H1 (cell line): ENCODE measurements at regions not wholly inside any gene's neighbourhood (a gene's known extent, or its start where the extent isn't known, plus 50 kb on each side); places are given as distances from the start of the nearest gene placed in this dataset.

Experiments used
- CTCF ChIA-PET: fragments of 300-600 bp; sonication (Branson Sonifier 250); formaldehyde crosslinking; loops from one replicate; lab custom pipeline; 2021; ENCODE audit not compliant: partially characterized antibody; lab: Charles Lee
- POLR2A ChIA-PET: fragments of 300-600 bp; sonication (Branson Sonifier 250); formaldehyde crosslinking; loops from one replicate; lab custom pipeline; 2021; ENCODE audit warnings: inconsistent platforms; ENCODE audit not compliant: partially characterized antibody; lab: Charles Lee
- DNase-seq, 2 experiments: peaks; one replicate each; pipeline versions ENCODE4 v3.0.0 to v3.0.0-alpha.2; 2010 to 2022; ENCODE audit warnings: low spot score in 2 of 2, low read depth in 1 of 2, mixed read lengths in 1 of 2
- FAIRE-seq: peaks from 2 replicates; lab custom pipeline; 2011; peaks lifted over from hg19 to GRCh38; lab: Jason Lieb, UNC
- H2AFZ ChIP-seq: 2 replicates; pipeline ENCODE4 v1.8.1; 2012; ENCODE audit warnings: low read length, inconsistent platforms
- H2AK5ac ChIP-seq: 2 replicates; pipeline ENCODE4 v1.6.1; 2013; ENCODE audit warnings: low read depth, low read length
- H2BK120ac ChIP-seq: replicated peaks from 2 replicates; pipeline ENCODE3; 2013; ENCODE audit warnings: low read depth, low read length, inconsistent platforms
- H2BK12ac ChIP-seq: 2 replicates; pipeline ENCODE4 v1.6.1; 2013; ENCODE audit warnings: low read depth, low read length
- H2BK15ac ChIP-seq: 2 replicates; pipeline ENCODE4 v1.6.1; 2013; ENCODE audit warnings: low read length
- H2BK20ac ChIP-seq: 2 replicates; pipeline ENCODE4 v1.6.1; 2013; ENCODE audit warnings: low read length
- H2BK5ac ChIP-seq: 2 replicates; pipeline ENCODE4 v1.6.1; 2013; ENCODE audit warnings: low read depth, low read length
- H3K14ac ChIP-seq: 2 replicates; pipeline ENCODE4 v1.6.1; 2013; ENCODE audit warnings: inconsistent platforms; ENCODE audit not compliant: insufficient read length
- H3K18ac ChIP-seq: 2 replicates; pipeline ENCODE4 v1.6.1; 2013; ENCODE audit warnings: low read length; ENCODE audit errors: extremely low read depth
- H3K23ac ChIP-seq: 2 replicates; pipeline ENCODE4 v1.6.1; 2013; ENCODE audit warnings: inconsistent platforms; ENCODE audit not compliant: insufficient read length
- H3K23me2 ChIP-seq: 2 replicates; pipeline ENCODE4 v1.6.1; 2013; ENCODE audit warnings: low read depth, low read length
- H3K27ac ChIP-seq: 2 replicates; pipeline ENCODE4 v1.6.1; 2011; ENCODE audit warnings: low read depth, low read length, inconsistent platforms
- H3K27me3 ChIP-seq, 4 experiments: replicated peaks in 1 of 4; 1 replicate in 1 of 4; 2 replicates in 3 of 4; pipeline versions ENCODE4 v1.6.1 to v1.8.1; 2011 to 2013; ENCODE audit warnings: low read length in 3 of 4, mild to moderate bottlenecking in 3 of 4, inconsistent platforms in 2 of 4, mixed read lengths in 2 of 4, moderate library complexity in 1 of 4; ENCODE audit not compliant: control insufficient read depth in 3 of 4, insufficient read depth in 3 of 4; ENCODE audit errors: extremely low read depth in 1 of 4
- H3K36me3 ChIP-seq, 4 experiments: 2 replicates each; pipeline versions ENCODE4 v1.6.1 to v1.8.1; 2011 to 2013; ENCODE audit warnings: mild to moderate bottlenecking in 4 of 4, low read length in 3 of 4, moderate library complexity in 2 of 4, control low read depth in 1 of 4, inconsistent platforms in 1 of 4; ENCODE audit not compliant: insufficient read depth in 4 of 4, control insufficient read depth in 2 of 4
- H3K4ac ChIP-seq: replicated peaks from 2 replicates; pipeline ENCODE3; 2013; ENCODE audit warnings: low read length, low read depth, mixed read lengths, inconsistent platforms; ENCODE audit not compliant: insufficient read length
- H3K4me1 ChIP-seq, 4 experiments: replicated peaks in 1 of 4; 1 replicate in 1 of 4; 2 replicates in 3 of 4; pipeline versions ENCODE4 v1.6.1 to v1.8.1; 2011 to 2013; ENCODE audit warnings: low read length in 3 of 4, inconsistent platforms in 2 of 4, mixed read lengths in 1 of 4; ENCODE audit not compliant: insufficient read depth in 4 of 4, control insufficient read depth in 3 of 4
- H3K4me2 ChIP-seq, 2 experiments: 2 replicates each; pipeline versions ENCODE4 v1.6.1 to v1.8.1; 2011 to 2013; ENCODE audit warnings: low read depth in 2 of 2, low read length in 2 of 2, control low read depth in 1 of 2, inconsistent platforms in 1 of 2, mild to moderate bottlenecking in 1 of 2; ENCODE audit not compliant: insufficient read depth in 1 of 2
- H3K4me3 ChIP-seq, 4 experiments: fragments of 200-600, 300-600 bp in 1 of 4; sonication (generic), shearing (Covaris generic), sonication (Bioruptor Twin) in 1 of 4; 2 replicates each; pipeline versions ENCODE4 v1.5.1 to v1.8.1; 2011 to 2016; ENCODE audit warnings: low read length in 4 of 4, low read depth in 3 of 4, control low read depth in 2 of 4, inconsistent platforms in 2 of 4, mild to moderate bottlenecking in 2 of 4, mixed read lengths in 1 of 4, moderate library complexity in 1 of 4; ENCODE audit not compliant: insufficient read depth in 2 of 4; ENCODE audit errors: extremely low read depth in 1 of 4
- H3K56ac ChIP-seq: replicated peaks from 2 replicates; pipeline ENCODE3; 2013; ENCODE audit warnings: low read depth, mild to moderate bottlenecking, mixed read lengths, low read length, inconsistent platforms; ENCODE audit not compliant: insufficient read length
- H3K79me1 ChIP-seq: 2 replicates; pipeline ENCODE4 v1.6.1; 2013; ENCODE audit warnings: low read depth, low read length, control low read depth
- H3K79me2 ChIP-seq, 2 experiments: 2 replicates each; pipeline versions ENCODE4 v1.6.1 to v1.8.1; 2012 to 2013; ENCODE audit warnings: low read length in 2 of 2, mild to moderate bottlenecking in 2 of 2, inconsistent platforms in 1 of 2; ENCODE audit not compliant: insufficient read depth in 2 of 2, control insufficient read depth in 1 of 2
- H3K9ac ChIP-seq, 4 experiments: replicated peaks in 1 of 4; 1 replicate in 1 of 4; 2 replicates in 3 of 4; pipeline versions ENCODE4 v1.6.1 to v1.8.1; 2011 to 2013; ENCODE audit warnings: low read depth in 3 of 4, low read length in 3 of 4, control low read depth in 2 of 4, mild to moderate bottlenecking in 2 of 4, moderate library complexity in 2 of 4, inconsistent platforms in 1 of 4; ENCODE audit errors: extremely low read depth in 1 of 4
- H3K9me3 ChIP-seq, 2 experiments: 2 replicates each; pipeline versions ENCODE4 v1.6.1 to v1.8.1; 2012 to 2013; ENCODE audit warnings: mild to moderate bottlenecking in 2 of 2, moderate library complexity in 2 of 2, control low read depth in 1 of 2, inconsistent platforms in 1 of 2, low read depth in 1 of 2, low read length in 1 of 2, mixed read lengths in 1 of 2; ENCODE audit not compliant: insufficient read depth in 2 of 2
- H4K20me1 ChIP-seq, 2 experiments: replicated peaks in 1 of 2; 2 replicates each; pipeline versions ENCODE3 to v1.8.1; 2011 to 2013; ENCODE audit warnings: inconsistent platforms in 2 of 2, low read length in 2 of 2, mild to moderate bottlenecking in 1 of 2; ENCODE audit not compliant: insufficient read depth in 2 of 2, control insufficient read depth in 1 of 2
- H4K5ac ChIP-seq: 2 replicates; pipeline ENCODE4 v1.6.1; 2013; ENCODE audit warnings: low read length, low read depth, mixed read lengths, inconsistent platforms; ENCODE audit not compliant: insufficient read length
- H4K8ac ChIP-seq: 2 replicates; pipeline ENCODE4 v1.8.0; 2013; ENCODE audit warnings: mild to moderate bottlenecking, moderate library complexity, low read length, inconsistent platforms; ENCODE audit not compliant: insufficient read depth; ENCODE audit errors: extremely low read depth
- H4K91ac ChIP-seq: replicated peaks from 2 replicates; pipeline ENCODE3; 2013; ENCODE audit warnings: low read length, mixed read lengths, inconsistent platforms; ENCODE audit not compliant: insufficient read length
- RAD21 ChIP-seq, 2 experiments: IDR thresholded peaks in 1 of 2; conservative IDR thresholded peaks in 1 of 2; 2 replicates each; pipeline ENCODE4 v1.6.1; 2011; ENCODE audit warnings: low read depth in 2 of 2, low read length in 2 of 2, improper control_type of control experiment in 1 of 2, inconsistent platforms in 1 of 2, mild to moderate bottlenecking in 1 of 2, moderate library complexity in 1 of 2
- RXRA ChIP-seq: IDR thresholded peaks from 2 replicates; pipeline ENCODE4 v1.6.1; 2011; ENCODE audit warnings: low read depth, mild to moderate bottlenecking, low read length, moderate library complexity; ENCODE audit not compliant: insufficient read depth
- YY1 ChIP-seq: IDR thresholded peaks from 2 replicates; pipeline ENCODE4 v1.6.1; 2011; ENCODE audit warnings: low read depth, mild to moderate bottlenecking, low read length
- WGBS, 2 experiments: shearing (Covaris generic) in 1 of 2; methylation state at CpG; one replicate each; pipeline versions ENCODE4 v1.1.6 to v1.1.7; 2013 to 2015; ENCODE audit warnings: low lambda C conversion rate in 2 of 2, mixed read lengths in 2 of 2, inconsistent platforms in 1 of 2, low coverage in 1 of 2, missing lambda C conversion rate in 1 of 2; ENCODE audit not compliant: insufficient replicate concordance in 2 of 2, insufficient coverage in 1 of 2, insufficient read length in 1 of 2; ENCODE audit errors: extremely low coverage in 1 of 2, missing lambda C conversion rate in 1 of 2; 5-methylcytosine and 5-hydroxymethylcytosine counted together

DNA sequence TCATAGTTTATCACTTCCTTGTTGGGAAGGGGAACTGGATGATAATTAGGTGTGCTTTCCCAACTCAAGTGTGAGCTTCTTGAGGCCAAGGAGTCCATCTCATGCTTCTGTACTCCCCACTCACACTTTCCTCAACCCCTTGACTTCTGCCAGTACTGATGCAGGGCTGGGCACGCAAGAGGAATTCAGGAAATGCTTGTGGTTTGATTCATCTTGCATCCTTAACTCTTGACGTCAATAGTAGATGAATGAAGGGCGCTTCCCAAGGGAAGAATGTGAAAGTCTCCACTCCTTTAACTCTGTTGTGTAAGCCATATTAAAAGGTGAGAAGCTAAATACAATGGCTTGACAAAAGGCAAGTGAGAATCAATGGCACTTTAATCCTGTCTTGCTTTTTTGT lies 101.8 kb downstream of the AGTR2 start:
- H2AFZ ChIP-seq, result no peak overlapping the region
- H4K20me1 ChIP-seq, result no peaks in the 10 kb centered on the region
- WGBS, 2 experiments, result 81% methylated on average over 3 of the region's 3 CpGs; no CpG with 5 or more reads in 1 of the 2 experiments
- no peak for TF ChIP-seq RXRA
- no peak for TF ChIP-seq YY1
- TF ChIP-seq RAD21 (IDR thresholded peaks at IDR 0.05 in 1 of 2, conservative IDR thresholded peaks at IDR 0.05 in 1 of 2; ENCODE audit: low read depth in 2 of 2, low read length in 2 of 2), result no peak

More for the DNA sequence above, 101.8 kb downstream of the AGTR2 start:
- H2BK5ac ChIP-seq, result no peak overlapping the region
- no peak overlapping the region for H2BK12ac ChIP-seq
- H3K79me2 ChIP-seq, result no peaks in the 10 kb centered on the region
- ChIA-PET POLR2A (no interaction called here), CTCF (no interaction called here)
- H2AK5ac ChIP-seq, result no peak overlapping the region
- no peak overlapping the region for H3K4ac ChIP-seq
- H3K4me1 ChIP-seq, result no peaks in the 10 kb centered on the region
- no peak overlapping the region for H3K27ac ChIP-seq
- H2BK20ac ChIP-seq, result no peak overlapping the region
- no peak overlapping the region for H3K14ac ChIP-seq
- H3K79me1 ChIP-seq, result no peaks in the 10 kb centered on the region
- no peak overlapping the region for H4K91ac ChIP-seq
- H3K56ac ChIP-seq, result no peak overlapping the region
- H3K4me2 ChIP-seq, result no peak overlapping the region
- H3K18ac ChIP-seq, result no peak overlapping the region
- no peaks in the 10 kb centered on the region for H3K9me3 ChIP-seq
- H4K8ac ChIP-seq, result no peak overlapping the region
- no peak overlapping the region for H3K9ac ChIP-seq
- H3K23ac ChIP-seq, result no peak overlapping the region
- H4K5ac ChIP-seq, result no peak overlapping the region
- no peak for FAIRE-seq
- no peaks in the 10 kb centered on the region for H3K23me2 ChIP-seq
- no peaks in the 10 kb centered on the region for H3K36me3 ChIP-seq
- no peaks in the 10 kb centered on the region for H3K27me3 ChIP-seq
- no peak overlapping the region for H3K4me3 ChIP-seq
- H2BK15ac ChIP-seq, result no peak overlapping the region
- no peak overlapping the region for H2BK120ac ChIP-seq
- DNase-seq, result no peak
